GM12878 (cell line): ENCODE measurements at regions not wholly inside any gene's neighbourhood (a gene's known extent, or its start where the extent isn't known, plus 50 kb on each side); places are given as distances from the start of the nearest gene placed in this dataset.

Source experiments
- POLR2A ChIP-seq: IDR thresholded peaks from 2 replicates; pipeline ENCODE4 v1.6.1; 2011; ENCODE audit warnings: low read depth, mild to moderate bottlenecking, low read length
- TCF3 ChIP-seq: IDR thresholded peaks from 2 replicates; pipeline ENCODE4 v1.6.1; 2012; ENCODE audit warnings: low read depth, mild to moderate bottlenecking, low read length, borderline replicate concordance; ENCODE audit not compliant: insufficient read depth
- ZBED1 ChIP-seq: IDR thresholded peaks from 2 replicates; pipeline ENCODE4 v1.6.1; 2016; ENCODE audit warnings: borderline replicate concordance
- TF ChIP-seq, protein P1 (sequence below), 3 experiments: IDR thresholded peaks in 2 of 3; conservative IDR thresholded peaks in 1 of 3; 2 replicates each; pipeline ENCODE4 v1.5.1; 2011; ENCODE audit warnings: low read depth in 3 of 3, low read length in 3 of 3, mild to moderate bottlenecking in 3 of 3, control low read depth in 2 of 3, moderate library complexity in 2 of 3, inconsistent platforms in 1 of 3, mixed read lengths in 1 of 3; ENCODE audit not compliant: control insufficient read depth in 2 of 3, insufficient read depth in 1 of 3; ENCODE audit errors: extremely low read depth in 1 of 3

DNA sequence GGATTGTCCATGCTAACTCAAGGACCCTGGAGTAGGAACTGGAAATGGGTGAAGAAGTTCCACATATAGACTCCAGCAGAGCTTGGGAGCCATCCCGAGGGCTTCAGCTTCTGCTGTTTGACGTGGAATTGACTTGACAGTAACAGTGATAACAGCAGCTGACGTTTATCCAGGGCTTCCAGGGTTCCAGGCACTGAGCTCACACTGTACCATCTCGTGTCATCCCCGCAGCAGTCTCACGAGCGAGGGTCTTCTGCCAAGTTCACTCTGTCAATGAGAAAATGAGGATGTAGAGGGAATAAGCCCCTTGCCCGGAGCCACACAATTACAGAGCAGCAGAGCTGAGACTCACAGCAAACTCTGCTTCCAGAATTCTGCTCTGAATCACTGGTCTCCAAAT is 447.7 kb downstream of the SIPA1L2 start:
- TF ChIP-seq, protein P1, sequence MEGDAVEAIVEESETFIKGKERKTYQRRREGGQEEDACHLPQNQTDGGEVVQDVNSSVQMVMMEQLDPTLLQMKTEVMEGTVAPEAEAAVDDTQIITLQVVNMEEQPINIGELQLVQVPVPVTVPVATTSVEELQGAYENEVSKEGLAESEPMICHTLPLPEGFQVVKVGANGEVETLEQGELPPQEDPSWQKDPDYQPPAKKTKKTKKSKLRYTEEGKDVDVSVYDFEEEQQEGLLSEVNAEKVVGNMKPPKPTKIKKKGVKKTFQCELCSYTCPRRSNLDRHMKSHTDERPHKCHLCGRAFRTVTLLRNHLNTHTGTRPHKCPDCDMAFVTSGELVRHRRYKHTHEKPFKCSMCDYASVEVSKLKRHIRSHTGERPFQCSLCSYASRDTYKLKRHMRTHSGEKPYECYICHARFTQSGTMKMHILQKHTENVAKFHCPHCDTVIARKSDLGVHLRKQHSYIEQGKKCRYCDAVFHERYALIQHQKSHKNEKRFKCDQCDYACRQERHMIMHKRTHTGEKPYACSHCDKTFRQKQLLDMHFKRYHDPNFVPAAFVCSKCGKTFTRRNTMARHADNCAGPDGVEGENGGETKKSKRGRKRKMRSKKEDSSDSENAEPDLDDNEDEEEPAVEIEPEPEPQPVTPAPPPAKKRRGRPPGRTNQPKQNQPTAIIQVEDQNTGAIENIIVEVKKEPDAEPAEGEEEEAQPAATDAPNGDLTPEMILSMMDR (IDR thresholded peaks at IDR 0.05 in 2 of 3, conservative IDR thresholded peaks at IDR 0.05 in 1 of 3; ENCODE audit: control insufficient read depth in 2 of 3, extremely low read depth in 1 of 3, insufficient read depth in 1 of 3, low read depth in 3 of 3, low read length in 3 of 3) = no peak
- no peak for TF ChIP-seq ZBED1
- no peak for TF ChIP-seq POLR2A
- no peak for TF ChIP-seq TCF3
